Neuronal stem cell (in vitro differentiated cells): ENCODE measurements at regions not wholly inside any gene's neighbourhood (a gene's known extent, or its start where the extent isn't known, plus 50 kb on each side); places are given as distances from the start of the nearest gene placed in this dataset.

ENCODE experiments used
- DNase-seq: peaks from one replicate; pipeline ENCODE4 v3.0.0-alpha.2; 2013; ENCODE audit warnings: low spot score
- H2AFZ ChIP-seq: one replicate; pipeline ENCODE4 v1.6.1; 2013; ENCODE audit warnings: mild to moderate bottlenecking, low read length, inconsistent platforms
- H2AK5ac ChIP-seq: 2 replicates; pipeline ENCODE4 v1.6.1; 2013; ENCODE audit warnings: low read depth, mild to moderate bottlenecking, inconsistent platforms, low read length, moderate library complexity, mixed read lengths
- H2BK120ac ChIP-seq: 2 replicates; pipeline ENCODE4 v1.6.1; 2013; ENCODE audit warnings: low read depth, mild to moderate bottlenecking, inconsistent platforms, low read length, moderate library complexity, mixed read lengths
- H2BK12ac ChIP-seq: one replicate; pipeline ENCODE4 v1.6.1; 2013; ENCODE audit warnings: low read length, inconsistent platforms
- H2BK15ac ChIP-seq: 2 replicates; pipeline ENCODE4 v1.6.1; 2013; ENCODE audit warnings: mild to moderate bottlenecking, low read length, inconsistent platforms, mixed read lengths
- H2BK5ac ChIP-seq: one replicate; pipeline ENCODE4 v1.6.1; 2013; ENCODE audit warnings: inconsistent platforms, mild to moderate bottlenecking, low read length, moderate library complexity
- H3K14ac ChIP-seq: one replicate; pipeline ENCODE4 v1.6.1; 2013; ENCODE audit warnings: low read length, inconsistent platforms
- H3K18ac ChIP-seq: 2 replicates; pipeline ENCODE4 v1.6.1; 2013; ENCODE audit warnings: low read length, inconsistent platforms
- H3K23ac ChIP-seq: 2 replicates; pipeline ENCODE4 v1.6.1; 2013; ENCODE audit warnings: low read depth, mild to moderate bottlenecking, mixed read lengths, low read length, inconsistent platforms; ENCODE audit not compliant: poor library complexity
- H3K27ac ChIP-seq: replicated peaks from 3 replicates; pipeline ENCODE4 v1.5.1; 2013; ENCODE audit warnings: low read length, inconsistent platforms
- H3K27me3 ChIP-seq, 3 experiments: 2 replicates each; pipeline ENCODE4 v1.6.1; 2013; ENCODE audit warnings: low read length in 3 of 3, mild to moderate bottlenecking in 2 of 3, inconsistent platforms in 1 of 3, low read depth in 1 of 3, mixed read lengths in 1 of 3, moderate library complexity in 1 of 3; ENCODE audit not compliant: control insufficient read depth in 3 of 3, insufficient read depth in 3 of 3
- H3K36me3 ChIP-seq, 2 donors: replicated peaks in 1 of 2; 2 replicates each; pipeline ENCODE4 v1.6.1; 2013; ENCODE audit warnings: low read length in 2 of 2; ENCODE audit not compliant: control insufficient read depth in 2 of 2, insufficient read depth in 2 of 2
- H3K4ac ChIP-seq: 2 replicates; pipeline ENCODE4 v1.6.1; 2013; ENCODE audit warnings: inconsistent platforms, mild to moderate bottlenecking, low read length, moderate library complexity
- H3K4me1 ChIP-seq, 2 donors: 1 replicate in 1 of 2; 2 replicates in 1 of 2; pipeline ENCODE4 v1.6.1; 2013; ENCODE audit warnings: low read length in 2 of 2, low read depth in 1 of 2; ENCODE audit not compliant: control insufficient read depth in 2 of 2, insufficient read depth in 1 of 2
- H3K4me2 ChIP-seq: one replicate; pipeline ENCODE4 v1.6.1; 2013; ENCODE audit warnings: mild to moderate bottlenecking, low read length, inconsistent platforms; ENCODE audit not compliant: insufficient read depth, poor library complexity, severe bottlenecking
- H3K4me3 ChIP-seq, 2 donors: 2 replicates each; pipeline ENCODE4 v1.5.1; 2013; ENCODE audit warnings: low read length in 2 of 2, mild to moderate bottlenecking in 2 of 2, inconsistent platforms in 1 of 2, moderate library complexity in 1 of 2
- H3K79me1 ChIP-seq: one replicate; pipeline ENCODE4 v1.6.1; 2013; ENCODE audit warnings: low read depth, mild to moderate bottlenecking, inconsistent platforms, low read length, moderate library complexity
- H3K9ac ChIP-seq: one replicate; pipeline ENCODE4 v1.6.1; 2013; ENCODE audit warnings: mild to moderate bottlenecking, low read depth, low read length, inconsistent platforms; ENCODE audit not compliant: poor library complexity
- H3K9me3 ChIP-seq, 2 donors: replicated peaks in 1 of 2; 2 replicates each; pipeline versions ENCODE3 to v1.6.1; 2013; ENCODE audit warnings: low read length in 2 of 2, mild to moderate bottlenecking in 2 of 2, inconsistent platforms in 1 of 2, low read depth in 1 of 2, mixed read lengths in 1 of 2, moderate library complexity in 1 of 2; ENCODE audit not compliant: control insufficient read depth in 2 of 2, insufficient read depth in 1 of 2
- H4K8ac ChIP-seq: one replicate; pipeline ENCODE4 v1.6.1; 2013; ENCODE audit warnings: low read depth, mild to moderate bottlenecking, inconsistent platforms, low read length, moderate library complexity
- H4K91ac ChIP-seq: one replicate; pipeline ENCODE4 v1.6.1; 2013; ENCODE audit warnings: low read length, low read depth, mild to moderate bottlenecking, inconsistent platforms; ENCODE audit not compliant: poor library complexity
- WGBS, 2 donors: extraction: QIAGEN DNeasy Blood & Tissue Kit; methylation state at CpG; one replicate each; pipeline ENCODE4 v1.1.7; 2013; ENCODE audit warnings: missing lambda C conversion rate in 2 of 2, mixed read lengths in 1 of 2; ENCODE audit not compliant: insufficient read length in 2 of 2, insufficient replicate concordance in 1 of 2; ENCODE audit errors: extremely low coverage in 2 of 2; 5-methylcytosine and 5-hydroxymethylcytosine counted together

- no peak overlapping the region for H3K4ac ChIP-seq
- no peak overlapping the region for H3K27ac ChIP-seq
- no peak overlapping the region for H3K4me2 ChIP-seq
- H3K36me3 ChIP-seq = peaks cover 0 to 2% of the 10 kb centered on the region in 2 donors
- no peak overlapping the region for H2BK120ac ChIP-seq
- H4K8ac ChIP-seq = no peak overlapping the region
- peaks cover 0 to 5% of the 10 kb centered on the region in 2 donors for H3K9me3 ChIP-seq
- H4K91ac ChIP-seq = no peak overlapping the region
- H3K14ac ChIP-seq = no peak overlapping the region
- H2BK15ac ChIP-seq = no peak overlapping the region
- H3K4me1 ChIP-seq = peaks cover 0 to 2% of the 10 kb centered on the region in 2 donors
- WGBS, 2 donors = no CpG with 5 or more reads among the region's 6 CpGs
- no peak for DNase-seq
- no peak overlapping the region for H3K9ac ChIP-seq
- peak overlapping the region; percentile 19 for H3K18ac ChIP-seq
- no peak overlapping the region for H2BK12ac ChIP-seq
- H3K4me3 ChIP-seq = no peak overlapping the region
- no peak overlapping the region for H2BK5ac ChIP-seq
- no peak overlapping the region for H3K23ac ChIP-seq
- H2AK5ac ChIP-seq = no peak overlapping the region
- H3K27me3 ChIP-seq = peaks cover 0 to 24% (median 0%) of the 10 kb centered on the region in 3 experiments
- H3K79me1 ChIP-seq = no peaks in the 10 kb centered on the region
- no peak overlapping the region for H2AFZ ChIP-seq
Measured at GRCh38 chr1:9481048-9481447, 58.2 kb upstream of the SLC25A33 start.

GRCh38 chr1:9482403-9482802 lies 56.9 kb upstream of the SLC25A33 start:
- Histone ChIP-seq H2BK15ac (no peak overlapping the region), H3K18ac (peak overlapping the region; percentile 32), H3K4me3 (peak overlapping the region in 1 of 2 donors; percentile 31), H3K9ac (no peak overlapping the region), H3K4me2 (no peak overlapping the region), H2BK5ac (no peak overlapping the region), H2AK5ac (no peak overlapping the region), H2BK12ac (no peak overlapping the region), H3K9me3 (peaks cover 0 to 5% of the 10 kb centered on the region in 2 donors), H3K27ac (no peak overlapping the region), H3K23ac (peak overlapping the region; percentile 5), H2AFZ (no peak overlapping the region), H4K8ac (peak overlapping the region; percentile 89), H3K14ac (no peak overlapping the region), H4K91ac (no peak overlapping the region), H3K27me3 (peaks cover 0 to 30% (median 0%) of the 10 kb centered on the region in 3 experiments), H2BK120ac (no peak overlapping the region), H3K4ac (no peak overlapping the region), H3K36me3 (peaks cover 0 to 2% of the 10 kb centered on the region in 2 donors), H3K79me1 (no peaks in the 10 kb centered on the region), H3K4me1 (peaks cover 0 to 2% of the 10 kb centered on the region in 2 donors)
- no peak for DNase-seq
- WGBS, 2 donors = no CpG with 5 or more reads among the region's 9 CpGs

- DNase-seq = no peak
- Histone ChIP-seq H3K27ac (no peak overlapping the region), H2BK120ac (no peak overlapping the region), H4K8ac (peak overlapping the region; percentile 89), H3K18ac (peak overlapping the region; percentile 32), H3K4ac (no peak overlapping the region), H2AK5ac (no peak overlapping the region), H2AFZ (no peak overlapping the region), H3K9ac (no peak overlapping the region), H3K9me3 (peaks cover 0 to 2% of the 10 kb centered on the region in 2 donors), H3K14ac (no peak overlapping the region), H3K79me1 (no peaks in the 10 kb centered on the region), H3K4me3 (peak overlapping the region in 1 of 2 donors; percentile 31), H2BK12ac (no peak overlapping the region), H3K27me3 (peaks cover 0 to 30% (median 0%) of the 10 kb centered on the region in 3 experiments), H4K91ac (no peak overlapping the region), H2BK5ac (no peak overlapping the region), H2BK15ac (no peak overlapping the region), H3K23ac (peak overlapping the region; percentile 5), H3K4me2 (no peak overlapping the region), H3K4me1 (no peaks in the 10 kb centered on the region), H3K36me3 (no peaks in the 10 kb centered on the region)
- WGBS, 2 donors = no CpG with 5 or more reads among the region's 19 CpGs
Measured at GRCh38 chr1:9482816-9483572, 56.3 kb upstream of the SLC25A33 start.

- Histone ChIP-seq H3K9me3 (no peaks in the 10 kb centered on the region), H2BK120ac (no peak overlapping the region), H3K18ac (no peak overlapping the region), H3K27me3 (peaks cover 0 to 22% (median 0%) of the 10 kb centered on the region in 3 experiments), H2BK5ac (no peak overlapping the region), H3K9ac (no peak overlapping the region), H2BK15ac (no peak overlapping the region), H3K4me2 (no peak overlapping the region), H3K14ac (no peak overlapping the region), H3K36me3 (no peaks in the 10 kb centered on the region), H3K4me1 (no peaks in the 10 kb centered on the region), H3K27ac (no peak overlapping the region), H3K79me1 (no peaks in the 10 kb centered on the region), H3K4ac (no peak overlapping the region), H3K4me3 (no peak overlapping the region), H4K91ac (no peak overlapping the region), H4K8ac (no peak overlapping the region), H3K23ac (no peak overlapping the region), H2BK12ac (no peak overlapping the region), H2AK5ac (no peak overlapping the region), H2AFZ (no peak overlapping the region)
- WGBS, 2 donors = no CpG with 5 or more reads among the region's 12 CpGs
- no peak for DNase-seq
Measured at GRCh38 chr1:9486466-9487140, 52.7 kb upstream of the SLC25A33 start.
